ENCODE measurements at regions not wholly inside any gene's neighbourhood (a gene's known extent, or its start where the extent isn't known, plus 50 kb on each side); places are given as distances from the start of the nearest gene placed in this dataset.

GRCh38 chr6:165941249-165941775 lies 226.3 kb downstream of the TBXT start:
- no peak for DNase-seq

GRCh38 chr6:165940366-165940765 lies 227.3 kb downstream of the TBXT start:
- DNase-seq: no peak

- DNase-seq: no peak
Measured at GRCh38 chr6:165939601-165940290, 227.9 kb downstream of the TBXT start.

GRCh38 chr6:165939047-165939446 lies 228.6 kb downstream of the TBXT start:
- no peak for DNase-seq

- DNase-seq: no peak
Measured at GRCh38 chr6:165937564-165938358, 229.9 kb downstream of the TBXT start.

- no peak for DNase-seq
Measured at GRCh38 chr6:165936660-165937059, 231.0 kb downstream of the TBXT start.

GRCh38 chr6:165936096-165936495 lies 231.6 kb downstream of the TBXT start:
- DNase-seq: no peak

GRCh38 chr6:165931675-165932074 lies 236.0 kb downstream of the TBXT start:
- DNase-seq: no peak

- no peak for DNase-seq
Measured at GRCh38 chr6:165930668-165931214, 236.9 kb downstream of the TBXT start.

- DNase-seq: no peak
Measured at GRCh38 chr6:165929607-165930006, 238.0 kb downstream of the TBXT start.

GRCh38 chr6:165926378-165926777 lies 241.3 kb downstream of the TBXT start:
- DNase-seq: no peak

GRCh38 chr6:165925474-165926156 lies 242.0 kb downstream of the TBXT start:
- DNase-seq: no peak

- no peak for DNase-seq
Measured at GRCh38 chr6:165922309-165922794, 245.3 kb downstream of the TBXT start.

- DNase-seq: no peak
Measured at GRCh38 chr6:165920896-165921671, 246.6 kb downstream of the TBXT start.

GRCh38 chr6:165917576-165917975 lies 250.1 kb downstream of the TBXT start:
- DNase-seq: no peak

- DNase-seq: no peak
Measured at GRCh38 chr6:165915022-165915770, 252.2 kb upstream of the PDE10A start.

GRCh38 chr6:165913676-165914570 lies 250.9 kb upstream of the PDE10A start:
- DNase-seq: no peak

GRCh38 chr6:165910184-165910966 lies 247.3 kb upstream of the PDE10A start:
- no peak for DNase-seq

GRCh38 chr6:165906736-165907135 lies 243.7 kb upstream of the PDE10A start:
- DNase-seq: no peak

- DNase-seq: no peak
Measured at GRCh38 chr6:165905744-165906143, 242.7 kb upstream of the PDE10A start.
